ENCODE measurements at regions not wholly inside any gene's neighbourhood (a gene's known extent, or its start where the extent isn't known, plus 50 kb on each side); places are given as distances from the start of the nearest gene placed in this dataset.

- DNase-seq (ENCODE audit: extremely low read depth, low read depth), result no peak
These were observed 416.1 kb downstream of the NPHP4 start for GRCh38 chr1:5576011-5576672.

DNA sequence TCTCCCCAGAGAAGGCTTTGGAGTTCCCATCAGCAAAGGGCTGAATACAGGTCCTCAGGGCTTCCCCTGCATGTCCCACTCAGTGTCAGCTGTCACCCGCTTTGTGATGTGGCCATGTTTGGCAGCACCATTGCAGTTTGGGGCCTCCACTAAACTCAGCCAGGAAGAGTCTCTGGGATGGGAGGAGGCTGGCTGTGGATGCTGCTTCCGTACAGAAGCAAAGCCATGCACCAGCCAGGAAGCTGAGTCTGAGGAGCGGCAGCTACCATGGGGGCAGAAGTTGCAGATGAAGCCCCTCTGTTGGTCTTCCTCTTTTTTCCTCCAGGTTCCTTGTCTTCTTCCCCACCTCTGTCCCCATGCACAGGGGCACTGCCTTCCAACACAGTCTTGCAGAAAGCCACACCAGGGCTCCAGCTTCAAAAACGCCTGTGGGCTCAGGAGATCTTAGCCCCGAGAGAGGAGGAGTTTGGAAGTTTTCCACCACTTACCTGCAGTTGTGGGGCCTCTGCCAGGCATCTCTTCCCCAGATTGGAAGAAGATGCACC lies 416.8 kb downstream of the NPHP4 start:
- DNase-seq (ENCODE audit: extremely low read depth, low read depth), result no peak

GRCh38 chr1:5574641-5575040 lies 417.6 kb downstream of the NPHP4 start:
- no peak for DNase-seq (ENCODE audit: extremely low read depth, low read depth)

DNA sequence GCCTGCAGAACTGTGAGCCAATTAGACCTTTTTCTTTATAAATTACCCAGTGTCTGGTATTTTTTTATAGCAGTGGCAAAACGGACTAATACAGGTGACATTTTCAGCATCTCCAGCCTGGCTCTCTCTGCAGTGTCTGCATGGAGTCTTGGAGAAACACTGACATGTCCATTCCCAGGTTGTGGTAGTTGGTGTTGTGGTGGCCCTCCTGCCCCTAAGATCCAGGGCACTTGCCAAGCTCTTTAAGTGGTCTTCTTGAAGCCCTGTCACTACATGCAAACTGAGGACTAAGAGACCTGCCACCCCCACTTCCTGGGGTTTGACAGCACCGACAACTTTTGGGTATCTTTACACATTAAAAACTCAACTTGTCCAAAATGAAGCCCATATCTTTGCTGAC lies 419.4 kb downstream of the NPHP4 start:
- no peak for DNase-seq (ENCODE audit: extremely low read depth, low read depth)

DNA sequence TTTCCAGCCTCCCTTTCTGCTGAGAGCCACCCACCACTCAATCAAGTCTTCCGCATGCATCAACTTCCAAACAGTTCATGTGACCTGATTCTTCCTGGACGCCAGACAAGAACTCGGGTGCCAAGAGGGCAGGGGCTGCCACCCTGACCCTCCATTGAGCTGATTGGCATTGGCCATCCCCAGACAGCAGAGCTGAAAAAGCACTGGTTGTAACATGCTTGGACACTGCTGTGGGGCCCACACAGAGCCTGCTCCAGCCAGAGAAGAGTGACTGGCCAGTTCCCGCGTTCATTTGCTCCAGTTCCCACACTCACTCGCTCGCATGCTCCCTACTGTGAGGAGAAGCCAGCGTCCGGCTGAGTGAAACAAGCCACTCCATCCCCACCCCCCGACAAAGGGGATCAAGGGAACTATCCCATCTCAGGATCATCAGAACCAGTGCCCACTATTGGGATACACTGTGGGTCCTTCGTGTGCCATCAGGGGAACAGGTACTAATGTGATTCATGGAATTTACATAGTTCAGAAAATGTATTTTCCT lies 420.3 kb downstream of the NPHP4 start:
- no peak for DNase-seq (ENCODE audit: extremely low read depth, low read depth)

- DNase-seq (ENCODE audit: extremely low read depth, low read depth), result no peak
These were observed 420.8 kb downstream of the NPHP4 start for GRCh38 chr1:5571438-5571837.

DNA sequence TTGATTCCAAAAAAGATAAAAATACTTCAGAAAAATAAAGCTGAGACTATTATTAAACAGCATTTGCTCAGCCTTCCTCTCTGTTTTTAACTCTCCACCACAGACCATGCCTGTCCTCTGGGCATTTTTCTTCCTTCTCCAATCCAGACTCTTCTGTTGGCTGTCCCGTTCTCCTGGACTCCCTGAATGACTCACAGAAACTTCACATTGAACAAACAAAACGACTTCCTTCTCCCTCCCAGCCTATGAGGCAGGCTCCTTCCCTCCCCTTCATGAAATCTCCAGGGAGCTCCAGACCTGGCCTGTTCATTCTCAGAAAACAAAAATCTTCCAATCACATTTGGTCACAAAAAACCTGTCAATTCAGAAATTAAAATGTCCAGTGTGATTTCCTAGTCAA lies 421.3 kb downstream of the NPHP4 start:
- DNase-seq (ENCODE audit: extremely low read depth, low read depth), result no peak

DNA sequence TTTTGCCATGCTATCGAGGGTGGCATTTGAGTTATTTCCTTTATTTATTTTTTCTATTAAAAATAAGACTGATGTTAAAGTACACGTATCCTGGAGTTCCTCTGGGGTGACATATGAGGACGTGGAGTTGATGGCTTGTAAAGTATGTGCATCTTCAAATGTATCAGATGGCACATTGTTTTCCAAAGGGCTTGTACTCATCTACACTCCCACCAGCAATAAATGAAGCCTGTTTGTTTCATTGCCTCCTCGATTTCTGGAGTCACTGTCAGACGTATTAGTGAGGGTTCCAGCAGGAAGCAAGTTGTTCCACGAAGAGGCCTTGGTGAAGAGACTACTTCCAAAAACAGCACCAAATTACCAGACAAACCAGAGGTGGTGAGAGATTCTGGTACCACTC lies 423.9 kb downstream of the NPHP4 start:
- DNase-seq (ENCODE audit: extremely low read depth, low read depth), result no peak

DNA sequence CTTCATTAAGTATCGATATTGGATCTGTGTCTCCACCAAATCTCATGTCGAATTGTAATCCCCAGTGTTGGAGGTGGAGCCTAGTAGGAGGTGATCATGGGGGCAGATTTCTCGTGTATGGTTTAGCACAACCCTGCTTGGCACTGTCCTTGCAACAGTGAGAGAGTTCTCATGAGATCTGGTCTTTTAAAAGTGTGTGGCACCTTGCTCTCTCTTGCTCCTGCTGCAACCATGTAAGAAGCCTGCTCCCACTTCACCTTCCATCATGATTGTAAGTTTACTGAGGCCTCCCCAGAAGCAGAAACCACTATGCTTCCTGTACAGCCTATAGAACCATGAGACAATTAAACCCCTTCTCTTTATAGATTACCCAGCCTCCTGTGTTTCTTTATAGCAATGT lies 424.4 kb downstream of the NPHP4 start:
- no peak for DNase-seq (ENCODE audit: extremely low read depth, low read depth)

GRCh38 chr1:5566924-5567323 lies 425.3 kb downstream of the NPHP4 start:
- no peak for DNase-seq (ENCODE audit: extremely low read depth, low read depth)

DNA sequence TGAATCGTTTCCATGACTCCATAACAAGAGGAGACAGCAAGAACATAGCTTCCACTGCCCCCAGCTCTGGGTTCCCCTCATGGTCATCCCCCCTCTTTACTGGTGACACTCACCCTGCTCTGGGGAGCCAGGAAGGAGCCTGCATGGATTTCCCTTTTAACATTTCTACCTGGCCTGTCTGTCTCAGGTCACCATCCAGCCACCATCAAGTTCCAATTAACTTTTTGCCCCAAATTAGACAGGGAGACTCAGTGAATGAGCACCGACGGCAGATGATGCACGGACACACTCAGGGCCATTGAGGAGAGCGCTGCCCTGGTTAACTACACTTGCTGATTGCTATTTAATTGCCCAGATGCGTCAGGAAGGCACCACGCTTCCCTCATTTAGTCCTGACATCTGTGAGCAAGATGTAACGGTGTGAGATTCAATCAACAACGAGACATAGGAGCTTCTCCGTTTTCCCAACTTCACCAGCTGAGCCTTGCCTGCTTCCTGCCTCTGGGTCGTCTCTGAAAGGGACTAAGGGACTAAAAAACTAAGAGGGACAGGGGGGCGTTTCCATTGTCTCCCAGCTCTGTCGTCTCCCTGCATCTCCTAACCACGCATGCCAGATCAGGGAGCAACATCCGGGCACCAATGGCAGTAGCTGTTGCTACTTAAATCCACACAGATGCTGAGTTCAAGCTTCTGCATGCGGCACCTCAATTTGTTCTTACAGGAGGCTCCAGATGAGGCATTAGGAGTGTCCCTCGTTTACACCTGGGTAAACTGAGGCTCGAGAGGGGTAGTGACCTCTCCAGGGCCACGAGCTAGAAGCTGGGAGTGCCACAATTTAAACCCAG lies 426.7 kb downstream of the NPHP4 start:
- no peak for DNase-seq (ENCODE audit: extremely low read depth, low read depth)

DNA sequence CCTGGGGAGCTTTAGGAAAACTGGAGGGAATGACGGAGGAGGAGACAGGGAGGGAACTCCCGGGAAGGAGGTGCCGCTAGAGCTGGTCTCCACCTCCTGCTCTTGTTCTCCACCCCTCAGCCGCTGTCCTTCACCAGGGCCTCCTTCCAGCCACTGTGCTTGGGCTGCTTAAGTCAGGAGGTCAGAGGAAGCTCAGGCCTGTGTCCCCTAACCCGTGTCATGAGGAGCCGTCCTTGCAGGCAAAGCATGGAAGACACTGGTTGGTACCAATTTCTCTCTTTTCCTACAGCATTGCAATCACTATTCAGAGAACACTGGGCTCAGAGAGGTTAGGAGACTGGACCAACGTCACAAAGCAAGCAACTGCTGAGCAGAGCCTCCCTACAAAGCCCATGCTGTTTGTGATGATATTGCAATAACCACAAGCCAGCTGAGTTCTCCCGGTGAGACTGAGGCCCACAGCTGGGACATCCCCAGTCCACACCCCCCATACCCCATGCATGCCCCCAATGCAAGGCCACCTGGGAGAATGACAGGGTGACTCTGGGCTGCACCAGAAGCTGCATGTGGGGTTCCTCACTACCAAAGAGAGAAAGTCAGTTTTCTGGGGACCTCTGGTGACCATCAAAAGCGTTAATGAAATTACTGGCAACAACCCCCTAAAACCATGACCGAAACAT lies 427.5 kb downstream of the NPHP4 start:
- no peak for DNase-seq (ENCODE audit: extremely low read depth, low read depth)

GRCh38 chr1:5563861-5564577 lies 428.2 kb downstream of the NPHP4 start:
- no peak for DNase-seq (ENCODE audit: extremely low read depth, low read depth)

DNA sequence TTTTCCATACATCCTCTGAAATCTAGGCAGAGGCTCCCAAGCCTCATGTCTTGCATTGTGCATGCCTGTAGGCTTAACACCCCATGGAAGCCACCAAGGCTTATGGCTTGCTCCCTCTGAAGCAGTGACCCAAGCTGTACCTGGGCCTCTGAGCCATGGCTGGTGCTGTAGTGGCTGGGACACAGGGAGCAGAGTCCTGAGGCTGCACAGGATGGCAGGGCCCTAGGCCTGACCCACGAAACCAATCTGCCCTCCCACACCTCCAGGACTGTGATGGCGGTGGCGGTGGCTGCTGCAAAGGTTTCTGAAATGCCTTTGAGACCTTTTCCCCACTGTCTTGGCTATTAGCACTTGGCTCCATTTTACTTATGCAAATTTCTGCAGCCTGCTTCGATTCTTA lies 429.5 kb downstream of the NPHP4 start:
- no peak for DNase-seq (ENCODE audit: extremely low read depth, low read depth)

GRCh38 chr1:5562331-5562730 lies 429.9 kb downstream of the NPHP4 start:
- DNase-seq (ENCODE audit: extremely low read depth, low read depth), result no peak

- DNase-seq (ENCODE audit: extremely low read depth, low read depth), result no peak
These were observed 433.1 kb downstream of the NPHP4 start for GRCh38 chr1:5559078-5559477.

- no peak for DNase-seq (ENCODE audit: extremely low read depth, low read depth)
These were observed 436.4 kb downstream of the NPHP4 start for GRCh38 chr1:5555853-5556252.

- DNase-seq (ENCODE audit: extremely low read depth, low read depth), result no peak
These were observed 437.4 kb downstream of the NPHP4 start for GRCh38 chr1:5554784-5555183.

DNA sequence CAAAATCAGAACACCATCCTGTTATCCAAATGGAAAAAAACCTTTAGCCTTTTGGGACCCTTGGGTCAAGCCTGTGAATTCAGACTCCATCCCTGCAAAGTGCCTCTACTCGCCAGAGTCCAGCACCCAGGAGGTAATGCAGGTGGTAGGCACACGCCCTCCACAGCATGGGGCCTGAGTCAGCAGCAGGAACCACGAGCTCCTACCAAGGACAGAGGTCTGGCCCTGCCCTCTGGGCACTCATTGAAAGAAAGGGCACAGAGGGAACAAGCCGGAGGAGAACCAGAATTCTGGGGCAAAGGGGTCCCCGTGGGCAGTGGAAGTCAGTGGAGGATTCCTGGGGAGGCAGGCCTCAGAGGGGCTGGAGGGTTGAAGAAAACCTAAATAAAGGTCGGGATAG lies 438.1 kb downstream of the NPHP4 start:
- DNase-seq (ENCODE audit: extremely low read depth, low read depth), result no peak

DNA sequence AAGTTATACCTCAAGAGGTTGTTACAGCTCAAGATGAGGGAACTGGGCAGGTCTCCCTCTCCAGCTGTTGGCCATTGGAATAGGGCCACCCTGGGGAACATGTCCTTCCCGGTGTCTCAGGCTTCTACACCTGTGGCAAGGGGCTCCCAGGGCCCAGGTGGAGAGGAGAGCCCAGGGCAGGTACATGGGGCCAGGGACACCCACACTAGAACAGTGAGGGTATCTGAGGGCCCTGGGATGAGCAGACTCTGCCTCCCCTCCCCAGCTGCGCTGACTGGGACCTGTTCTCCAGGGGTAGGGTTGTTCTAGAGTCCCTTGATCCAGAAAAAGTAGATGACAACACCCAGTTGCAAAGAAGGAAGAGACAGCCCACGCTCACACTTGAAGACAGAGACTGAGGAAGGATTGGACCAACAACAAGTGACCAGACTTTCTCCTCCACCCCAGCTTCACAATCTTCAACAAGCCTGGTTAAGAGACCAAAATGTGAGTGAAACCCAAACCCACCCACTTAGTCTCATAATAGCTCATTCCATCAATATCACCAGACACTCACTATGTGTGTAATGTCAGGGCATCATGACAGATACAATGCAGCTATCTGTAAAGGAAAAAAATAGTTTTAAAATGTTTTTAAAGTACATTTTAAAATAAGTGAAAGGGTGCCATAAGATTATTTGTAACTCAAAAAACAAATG lies 439.3 kb downstream of the NPHP4 start:
- no peak for DNase-seq (ENCODE audit: extremely low read depth, low read depth)
